Smooth muscle cell (in vitro differentiated cells): ENCODE measurements at regions not wholly inside any gene's neighbourhood (a gene's known extent, or its start where the extent isn't known, plus 50 kb on each side); places are given as distances from the start of the nearest gene placed in this dataset.
A peak's percentile ranks its signal among the peaks of the same experiment; 100 is the strongest.

Experiments
- DNase-seq: peaks from one replicate; lab custom pipeline; 2025; ENCODE audit not compliant: unreplicated experiment; lab: John Stamatoyannopoulos, UW
- H2AFZ ChIP-seq: fragments of 200-600 bp; sonication (generic); 2 replicates; pipeline ENCODE4 v1.6.0; 2016; ENCODE audit warnings: antibody characterized with exemption, low read depth, mild to moderate bottlenecking
- H3F3A ChIP-seq: fragments of 200-600 bp; sonication (generic); 2 replicates; pipeline ENCODE4 v1.6.0; 2017; ENCODE audit warnings: antibody characterized with exemption, low read depth
- H3K27ac ChIP-seq: fragments of 200-600 bp; sonication (generic); 2 replicates; pipeline ENCODE4 v1.5.1; 2016; ENCODE audit warnings: low read depth, mild to moderate bottlenecking
- H3K27me3 ChIP-seq: fragments of 200-600 bp; sonication (generic); 2 replicates; pipeline ENCODE4 v1.6.1; 2016; ENCODE audit warnings: low read depth, mild to moderate bottlenecking
- H3K36me3 ChIP-seq: fragments of 200-600 bp; sonication (generic); 2 replicates; pipeline ENCODE4 v1.5.1; 2016; ENCODE audit warnings: low read depth
- H3K4me1 ChIP-seq: fragments of 200-600 bp; sonication (generic); 2 replicates; pipeline ENCODE4 v1.5.1; 2016; ENCODE audit warnings: low read depth
- H3K4me2 ChIP-seq: fragments of 200-600 bp; sonication (generic); 2 replicates; pipeline ENCODE4 v1.6.0; 2016; ENCODE audit warnings: mild to moderate bottlenecking
- H3K4me3 ChIP-seq: fragments of 200-600 bp; sonication (generic); 2 replicates; pipeline ENCODE4 v1.5.1; 2016; ENCODE audit warnings: mild to moderate bottlenecking
- H3K79me2 ChIP-seq: fragments of 200-600 bp; sonication (generic); 2 replicates; pipeline ENCODE4 v1.6.0; 2016; ENCODE audit warnings: low read depth, mild to moderate bottlenecking
- H3K9ac ChIP-seq: fragments of 200-600 bp; sonication (generic); 2 replicates; pipeline ENCODE4 v1.6.0; 2016; ENCODE audit warnings: low read depth
- H3K9me3 ChIP-seq: fragments of 200-600 bp; sonication (generic); replicated peaks from 2 replicates; pipeline ENCODE4 v1.5.1; 2016; ENCODE audit warnings: low read depth
- H4K20me1 ChIP-seq: fragments of 200-600 bp; sonication (generic); 2 replicates; pipeline ENCODE4 v1.6.0; 2016; ENCODE audit warnings: low read depth
- WGBS: methylation state at CpG from one replicate; pipeline ENCODE4 v1.1.7; 2016; ENCODE audit warnings: low lambda C conversion rate; 5-methylcytosine and 5-hydroxymethylcytosine counted together
- TF ChIP-seq, protein P1 (sequence below): fragments of 200-600 bp; sonication (generic); IDR thresholded peaks from 2 replicates; pipeline ENCODE4 v1.5.1; 2017; ENCODE audit warnings: borderline replicate concordance, mild to moderate bottlenecking, antibody characterized with exemption; ENCODE audit not compliant: insufficient read depth, poor library complexity, severe bottlenecking

DNA sequence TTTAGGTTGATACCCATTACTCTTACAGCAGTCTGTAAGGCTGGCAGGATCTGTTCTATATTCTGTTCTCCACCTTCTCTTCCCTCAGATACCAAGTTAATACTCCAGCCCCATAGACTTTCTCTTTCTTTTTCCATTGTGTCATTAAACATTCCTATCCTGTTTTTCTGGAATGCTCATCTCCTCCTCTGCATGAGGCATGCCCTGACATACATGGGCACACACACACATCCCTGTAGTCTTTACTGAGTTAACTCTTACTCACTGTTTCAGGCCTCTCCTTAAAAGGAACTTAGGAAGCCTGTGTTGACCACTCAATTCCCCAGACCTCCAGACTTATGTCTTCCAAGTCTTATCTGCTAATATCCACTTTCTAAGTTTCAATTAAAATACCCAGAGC, 476.8 kb downstream of the METTL15 start:
- Histone ChIP-seq H3K27ac (no peak overlapping the region), H3K79me2 (no peaks in the 10 kb centered on the region), H3K4me1 (no peaks in the 10 kb centered on the region), H3K36me3 (no peaks in the 10 kb centered on the region), H3K4me3 (no peak overlapping the region), H2AFZ (no peak overlapping the region), H3K4me2 (no peak overlapping the region), H3F3A (no peaks in the 10 kb centered on the region), H3K9me3 (no peaks in the 10 kb centered on the region), H4K20me1 (no peaks in the 10 kb centered on the region), H3K9ac (no peak overlapping the region), H3K27me3 (no peaks in the 10 kb centered on the region)
- DNase-seq: no peak
- TF ChIP-seq, protein P1, sequence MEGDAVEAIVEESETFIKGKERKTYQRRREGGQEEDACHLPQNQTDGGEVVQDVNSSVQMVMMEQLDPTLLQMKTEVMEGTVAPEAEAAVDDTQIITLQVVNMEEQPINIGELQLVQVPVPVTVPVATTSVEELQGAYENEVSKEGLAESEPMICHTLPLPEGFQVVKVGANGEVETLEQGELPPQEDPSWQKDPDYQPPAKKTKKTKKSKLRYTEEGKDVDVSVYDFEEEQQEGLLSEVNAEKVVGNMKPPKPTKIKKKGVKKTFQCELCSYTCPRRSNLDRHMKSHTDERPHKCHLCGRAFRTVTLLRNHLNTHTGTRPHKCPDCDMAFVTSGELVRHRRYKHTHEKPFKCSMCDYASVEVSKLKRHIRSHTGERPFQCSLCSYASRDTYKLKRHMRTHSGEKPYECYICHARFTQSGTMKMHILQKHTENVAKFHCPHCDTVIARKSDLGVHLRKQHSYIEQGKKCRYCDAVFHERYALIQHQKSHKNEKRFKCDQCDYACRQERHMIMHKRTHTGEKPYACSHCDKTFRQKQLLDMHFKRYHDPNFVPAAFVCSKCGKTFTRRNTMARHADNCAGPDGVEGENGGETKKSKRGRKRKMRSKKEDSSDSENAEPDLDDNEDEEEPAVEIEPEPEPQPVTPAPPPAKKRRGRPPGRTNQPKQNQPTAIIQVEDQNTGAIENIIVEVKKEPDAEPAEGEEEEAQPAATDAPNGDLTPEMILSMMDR: no peak

DNA sequence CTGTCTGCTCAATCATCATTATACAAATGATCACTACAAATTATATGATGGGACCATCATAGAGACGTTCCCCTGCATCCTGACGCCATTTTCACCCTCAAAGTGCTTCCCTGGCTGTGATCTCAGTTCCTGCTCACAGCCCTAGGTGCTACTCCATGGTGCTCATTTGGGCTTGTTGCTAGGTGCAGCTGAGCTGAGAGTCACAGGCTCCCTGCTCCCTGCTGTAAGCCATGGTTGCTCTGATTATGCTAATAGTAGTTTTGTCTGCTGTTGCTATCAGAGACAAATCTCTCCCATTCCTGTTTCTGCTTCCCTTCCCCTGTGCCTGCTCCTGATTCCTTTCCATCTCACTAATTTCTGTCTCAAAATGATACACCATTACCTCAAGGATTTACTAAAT, 474.3 kb downstream of the METTL15 start:
- WGBS: 89% methylated on average over 2 of the region's 2 CpGs
- no peak overlapping the region for H3K27ac ChIP-seq
- no peaks in the 10 kb centered on the region for H4K20me1 ChIP-seq
- H3K4me2 ChIP-seq: no peak overlapping the region
- no peak overlapping the region for H3K4me3 ChIP-seq
- no peaks in the 10 kb centered on the region for H3K9me3 ChIP-seq
- H3K79me2 ChIP-seq: no peaks in the 10 kb centered on the region
- H3K4me1 ChIP-seq: no peaks in the 10 kb centered on the region
- TF ChIP-seq, protein P1: no peak
- no peak overlapping the region for H2AFZ ChIP-seq
- no peaks in the 10 kb centered on the region for H3K36me3 ChIP-seq
- DNase-seq: no peak
- no peaks in the 10 kb centered on the region for H3F3A ChIP-seq
- H3K27me3 ChIP-seq: no peaks in the 10 kb centered on the region
- no peak overlapping the region for H3K9ac ChIP-seq

DNA sequence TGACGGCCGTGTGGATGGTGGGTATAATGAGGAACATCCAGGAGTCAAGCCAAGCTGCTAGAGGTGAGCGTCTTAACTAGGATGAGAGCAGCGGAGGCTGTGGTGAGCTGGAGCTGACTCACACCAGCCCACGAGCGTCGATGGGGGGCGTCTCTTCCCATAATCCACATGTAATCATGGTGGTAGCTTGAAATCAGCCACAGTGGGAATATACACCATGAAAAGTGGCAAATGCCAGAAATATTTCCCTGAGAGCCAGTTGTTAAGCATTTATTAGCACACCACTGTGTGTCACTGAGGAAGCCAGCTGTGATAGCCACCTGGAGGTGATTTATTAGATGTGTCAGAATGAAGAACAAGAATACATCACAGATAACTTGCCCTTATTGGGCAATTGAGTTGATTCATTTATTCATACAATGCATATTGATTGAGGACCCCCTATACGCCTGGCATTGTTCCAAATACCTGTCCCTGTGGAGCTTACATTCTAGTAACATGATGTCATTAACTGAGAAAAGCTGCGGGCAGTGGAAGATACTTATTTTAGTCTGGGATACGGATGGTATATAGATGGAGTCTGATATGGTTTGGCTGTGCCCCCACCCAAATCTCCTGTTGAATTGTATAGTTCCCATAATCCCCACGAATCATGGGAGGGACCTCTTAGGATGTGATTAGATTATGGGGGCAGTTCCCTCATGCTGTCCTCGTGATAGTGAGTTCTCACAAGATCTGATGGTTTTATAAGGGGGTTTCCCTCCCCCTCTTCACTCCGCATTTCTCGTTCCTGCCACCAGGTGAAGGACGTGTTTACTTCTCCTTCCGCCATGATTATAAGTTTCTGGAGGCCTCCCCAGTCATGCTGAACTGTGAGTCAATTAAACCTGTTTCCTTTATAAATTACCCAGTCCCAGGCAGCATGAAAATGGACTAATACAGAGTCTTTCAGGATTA, 473.4 kb downstream of the METTL15 start:
- no peak overlapping the region for H3K9ac ChIP-seq
- H3K27me3 ChIP-seq: no peaks in the 10 kb centered on the region
- H3K79me2 ChIP-seq: no peaks in the 10 kb centered on the region
- 69% methylated on average over 17 of the region's 17 CpGs for WGBS
- no peak overlapping the region for H3K4me2 ChIP-seq
- H4K20me1 ChIP-seq: no peaks in the 10 kb centered on the region
- H3K27ac ChIP-seq: no peak overlapping the region
- H3F3A ChIP-seq: no peaks in the 10 kb centered on the region
- H3K9me3 ChIP-seq: no peaks in the 10 kb centered on the region
- no peaks in the 10 kb centered on the region for H3K36me3 ChIP-seq
- H3K4me3 ChIP-seq: no peak overlapping the region
- TF ChIP-seq, protein P1: peak; percentile 16
- no peak for DNase-seq
- no peaks in the 10 kb centered on the region for H3K4me1 ChIP-seq
- no peak overlapping the region for H2AFZ ChIP-seq

DNA sequence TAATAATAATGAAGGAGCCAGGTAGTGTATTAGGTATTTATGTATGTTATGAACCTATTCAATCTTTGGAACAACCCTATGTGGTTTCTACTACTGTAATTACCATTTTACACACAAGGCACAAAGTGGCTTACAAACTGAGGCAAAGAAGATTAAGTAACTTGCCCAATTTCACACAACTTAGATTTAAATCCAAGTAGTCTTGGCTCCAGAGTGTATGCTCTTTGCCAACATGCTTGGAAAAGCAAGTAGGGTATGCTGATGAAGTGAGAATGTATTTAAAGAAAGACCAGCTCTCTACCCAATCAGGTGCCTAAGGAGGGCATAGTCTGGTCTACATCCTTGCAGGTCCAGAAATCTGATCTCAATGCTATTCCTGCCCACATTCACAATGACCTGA, 463.2 kb downstream of the METTL15 start:
- Histone ChIP-seq H3K27ac (no peak overlapping the region), H3K9ac (no peak overlapping the region), H4K20me1 (no peaks in the 10 kb centered on the region), H3K4me2 (no peak overlapping the region), H3K36me3 (no peaks in the 10 kb centered on the region), H3K79me2 (no peaks in the 10 kb centered on the region), H3K27me3 (no peaks in the 10 kb centered on the region), H3K4me1 (peaks cover 5% of the 10 kb centered on the region), H3K9me3 (no peaks in the 10 kb centered on the region), H3F3A (no peaks in the 10 kb centered on the region), H3K4me3 (no peak overlapping the region), H2AFZ (no peak overlapping the region)
- TF ChIP-seq, protein P1: no peak
- no peak for DNase-seq
